ENCODE measurements at regions not wholly inside any gene's neighbourhood (a gene's known extent, or its start where the extent isn't known, plus 50 kb on each side); places are given as distances from the start of the nearest gene placed in this dataset.
A peak's percentile ranks its signal among the peaks of the same experiment; 100 is the strongest.

DNA sequence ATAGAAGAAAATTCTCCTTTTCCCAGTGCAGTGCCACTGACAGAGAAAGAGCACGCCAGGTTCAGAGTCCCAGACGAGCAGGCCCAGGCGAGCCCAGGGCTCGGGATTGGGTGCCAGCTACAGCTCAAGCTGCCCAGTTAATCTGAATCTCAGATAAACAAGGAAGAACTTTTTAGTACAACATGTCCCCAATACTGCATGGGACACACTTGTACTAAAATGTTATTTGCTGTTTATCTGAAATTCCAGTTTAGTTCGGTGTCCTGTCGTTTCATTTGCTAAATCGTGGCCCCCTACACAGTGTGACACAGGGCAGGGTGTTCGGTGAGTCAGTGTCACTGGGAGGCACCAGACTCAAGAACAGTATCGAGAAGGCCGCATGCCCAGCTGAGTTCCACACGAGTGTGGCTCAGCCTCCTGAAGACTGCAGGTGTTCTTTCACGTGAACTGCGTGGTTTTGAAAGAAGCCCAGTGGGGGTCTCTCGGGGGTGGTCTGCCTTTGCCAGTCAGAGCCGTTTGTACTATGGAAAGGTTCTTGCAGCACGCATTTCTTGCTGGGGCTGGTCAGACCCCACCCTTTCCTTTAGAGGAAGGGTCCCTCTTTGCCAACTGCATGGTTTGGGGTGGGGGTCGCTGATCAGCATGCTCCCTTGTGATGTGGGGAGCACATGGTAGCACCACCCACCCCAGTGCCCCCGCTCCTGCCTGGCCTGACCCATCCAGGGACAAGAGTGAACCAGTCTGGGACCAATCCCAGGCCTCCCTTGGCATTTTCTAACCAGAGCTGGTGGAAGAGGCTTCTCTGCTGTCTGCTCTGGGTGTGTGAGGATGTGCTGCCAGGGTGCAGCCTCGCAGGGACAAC is 115.6 kb upstream of the B3GAT1 start:
- H3K27me3 ChIP-seq, result no peaks in the 10 kb centered on the region
- no peak overlapping the region for H3K27ac ChIP-seq
- H3K4me1 ChIP-seq (replicated peaks in 1 of 2), result no peaks in the 10 kb centered on the region
- TF ChIP-seq, protein P1, sequence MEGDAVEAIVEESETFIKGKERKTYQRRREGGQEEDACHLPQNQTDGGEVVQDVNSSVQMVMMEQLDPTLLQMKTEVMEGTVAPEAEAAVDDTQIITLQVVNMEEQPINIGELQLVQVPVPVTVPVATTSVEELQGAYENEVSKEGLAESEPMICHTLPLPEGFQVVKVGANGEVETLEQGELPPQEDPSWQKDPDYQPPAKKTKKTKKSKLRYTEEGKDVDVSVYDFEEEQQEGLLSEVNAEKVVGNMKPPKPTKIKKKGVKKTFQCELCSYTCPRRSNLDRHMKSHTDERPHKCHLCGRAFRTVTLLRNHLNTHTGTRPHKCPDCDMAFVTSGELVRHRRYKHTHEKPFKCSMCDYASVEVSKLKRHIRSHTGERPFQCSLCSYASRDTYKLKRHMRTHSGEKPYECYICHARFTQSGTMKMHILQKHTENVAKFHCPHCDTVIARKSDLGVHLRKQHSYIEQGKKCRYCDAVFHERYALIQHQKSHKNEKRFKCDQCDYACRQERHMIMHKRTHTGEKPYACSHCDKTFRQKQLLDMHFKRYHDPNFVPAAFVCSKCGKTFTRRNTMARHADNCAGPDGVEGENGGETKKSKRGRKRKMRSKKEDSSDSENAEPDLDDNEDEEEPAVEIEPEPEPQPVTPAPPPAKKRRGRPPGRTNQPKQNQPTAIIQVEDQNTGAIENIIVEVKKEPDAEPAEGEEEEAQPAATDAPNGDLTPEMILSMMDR (IDR thresholded peaks at IDR 0.05), result no peak
- no peak for TF ChIP-seq POLR2A (IDR thresholded peaks at IDR 0.05)
- WGBS, 4 donors, result 69 to 80% (median 76%) methylated on average over 12 to 19 of the region's 19 CpGs
- intact Hi-C loops (cut with DNase I), result no loop called here
- H3K9me3 ChIP-seq (replicated peaks in 1 of 3), result no peaks in the 10 kb centered on the region
- H3K4me3 ChIP-seq, result no peak overlapping the region
- H3K36me3 ChIP-seq (replicated peaks in 1 of 2), result no peaks in the 10 kb centered on the region
- peak in 3 of 7 donors; percentile 5 to 14 (median 9) for DNase-seq

DNA sequence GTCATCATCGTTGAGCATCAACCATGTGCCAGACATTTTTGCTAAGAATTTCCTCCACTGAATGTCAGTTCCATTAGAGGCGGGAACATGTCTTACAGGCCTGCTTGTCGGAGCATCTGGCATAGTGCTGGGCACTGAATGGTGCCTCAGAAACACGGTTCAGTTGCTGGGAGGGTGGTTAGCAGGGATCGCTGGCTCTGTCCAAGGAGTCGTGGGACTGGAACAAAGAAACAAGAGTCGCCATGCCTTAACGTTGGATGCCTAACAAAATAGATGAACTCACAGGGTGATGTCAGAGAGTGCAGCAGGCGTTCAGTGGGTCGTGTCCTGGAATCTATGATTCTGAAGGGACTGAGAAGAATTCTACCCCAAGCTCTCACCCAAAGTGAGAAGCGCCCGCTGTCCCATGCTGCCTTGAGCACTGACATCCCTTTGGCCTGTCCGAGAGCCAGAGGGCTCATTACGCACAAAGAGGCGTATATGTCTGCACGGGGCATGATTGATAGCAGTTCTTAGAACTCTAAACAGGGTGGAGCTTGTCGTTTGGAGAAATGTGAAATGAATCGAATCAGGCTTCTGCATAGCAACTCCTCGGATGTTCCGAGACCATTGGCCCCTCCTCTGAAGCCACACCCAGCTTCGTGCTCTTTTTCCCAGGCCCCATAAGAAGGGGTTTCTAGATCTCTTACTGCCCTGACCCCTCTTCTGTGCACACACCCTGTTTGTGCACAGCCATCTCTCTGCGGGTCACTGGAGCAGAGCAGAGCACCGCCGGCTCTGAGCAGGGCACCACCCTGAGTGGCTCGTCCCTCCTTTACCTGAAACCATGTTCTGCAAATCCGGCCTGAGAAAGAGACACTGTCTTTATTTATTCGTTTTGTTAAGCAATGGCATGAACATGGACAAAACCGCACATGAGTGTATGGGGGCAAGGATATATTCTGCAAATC is 113.1 kb upstream of the B3GAT1 start:
- intact Hi-C loops (cut with DNase I), result no loop called here
- Histone ChIP-seq H3K4me1 (replicated peaks in 1 of 2) (no peaks in the 10 kb centered on the region), H3K9me3 (replicated peaks in 1 of 3) (no peaks in the 10 kb centered on the region), H3K27ac (no peak overlapping the region), H3K36me3 (replicated peaks in 1 of 2) (no peaks in the 10 kb centered on the region), H3K27me3 (no peaks in the 10 kb centered on the region), H3K4me3 (no peak overlapping the region)
- no peak for DNase-seq
- 75 to 78% (median 77%) methylated on average over 28 of the region's 28 CpGs for WGBS, 4 donors
- TF ChIP-seq, protein P1 (IDR thresholded peaks at IDR 0.05), result no peak
- TF ChIP-seq POLR2A (IDR thresholded peaks at IDR 0.05), result no peak

DNA sequence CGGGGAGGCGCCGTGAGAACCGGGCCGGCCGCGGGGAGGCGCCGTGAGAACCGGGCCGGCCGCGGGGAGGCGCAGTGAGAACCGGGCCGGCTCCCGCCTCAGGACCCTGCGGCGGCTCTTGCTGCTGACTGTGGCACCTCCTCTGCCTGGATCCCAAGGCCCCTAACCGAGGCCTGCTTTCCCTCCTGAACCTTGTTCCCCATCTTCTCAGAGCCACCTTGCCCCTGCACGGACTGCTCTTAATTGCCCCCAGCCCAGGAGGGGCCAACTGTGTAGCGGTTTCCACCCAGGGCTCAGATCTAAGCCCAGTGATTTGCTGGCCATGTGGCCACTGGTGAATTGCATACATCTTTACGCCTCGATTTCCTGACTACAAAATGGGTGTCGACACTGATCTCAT is 112.2 kb upstream of the B3GAT1 start:
- TF ChIP-seq, protein P1 (IDR thresholded peaks at IDR 0.05), result no peak
- TF ChIP-seq POLR2A (IDR thresholded peaks at IDR 0.05), result no peak
- intact Hi-C loops (cut with DNase I), result no loop called here
- no peak overlapping the region for H3K27ac ChIP-seq
- H3K9me3 ChIP-seq (replicated peaks in 1 of 3), result no peaks in the 10 kb centered on the region
- H3K4me1 ChIP-seq (replicated peaks in 1 of 2), result no peaks in the 10 kb centered on the region
- no peaks in the 10 kb centered on the region for H3K27me3 ChIP-seq
- no peaks in the 10 kb centered on the region for H3K36me3 ChIP-seq (replicated peaks in 1 of 2)
- DNase-seq, result no peak
- 82 to 95% (median 92%) methylated on average over 12 to 25 of the region's 25 CpGs for WGBS, 4 donors
- no peak overlapping the region for H3K4me3 ChIP-seq

Data from adrenal gland (tissue), 9 donors.